Fibroblast of pulmonary artery (primary cell): ENCODE measurements at regions not wholly inside any gene's neighbourhood (a gene's known extent, or its start where the extent isn't known, plus 50 kb on each side); places are given as distances from the start of the nearest gene placed in this dataset.

Source experiments
- DNase-seq: peaks from one replicate; pipeline ENCODE4 v3.0.0-alpha.2; 2010; ENCODE audit warnings: low read depth
- H3K4me3 ChIP-seq: replicated peaks from 2 replicates; pipeline ENCODE4 v1.5.1; 2011; ENCODE audit warnings: low read depth, mild to moderate bottlenecking, control low read depth, low read length, moderate library complexity
- TF ChIP-seq, protein P1 (sequence below): IDR thresholded peaks from 2 replicates; pipeline ENCODE4 v1.5.1; 2011; ENCODE audit warnings: mild to moderate bottlenecking, control low read depth, low read length, inconsistent platforms; ENCODE audit errors: missing control alignments

GRCh38 chr4:1493540-1494287 lies 87.5 kb upstream of the NKX1-1 start:
- H3K4me3 ChIP-seq: no peak overlapping the region
- no peak for DNase-seq
- TF ChIP-seq, protein P1, sequence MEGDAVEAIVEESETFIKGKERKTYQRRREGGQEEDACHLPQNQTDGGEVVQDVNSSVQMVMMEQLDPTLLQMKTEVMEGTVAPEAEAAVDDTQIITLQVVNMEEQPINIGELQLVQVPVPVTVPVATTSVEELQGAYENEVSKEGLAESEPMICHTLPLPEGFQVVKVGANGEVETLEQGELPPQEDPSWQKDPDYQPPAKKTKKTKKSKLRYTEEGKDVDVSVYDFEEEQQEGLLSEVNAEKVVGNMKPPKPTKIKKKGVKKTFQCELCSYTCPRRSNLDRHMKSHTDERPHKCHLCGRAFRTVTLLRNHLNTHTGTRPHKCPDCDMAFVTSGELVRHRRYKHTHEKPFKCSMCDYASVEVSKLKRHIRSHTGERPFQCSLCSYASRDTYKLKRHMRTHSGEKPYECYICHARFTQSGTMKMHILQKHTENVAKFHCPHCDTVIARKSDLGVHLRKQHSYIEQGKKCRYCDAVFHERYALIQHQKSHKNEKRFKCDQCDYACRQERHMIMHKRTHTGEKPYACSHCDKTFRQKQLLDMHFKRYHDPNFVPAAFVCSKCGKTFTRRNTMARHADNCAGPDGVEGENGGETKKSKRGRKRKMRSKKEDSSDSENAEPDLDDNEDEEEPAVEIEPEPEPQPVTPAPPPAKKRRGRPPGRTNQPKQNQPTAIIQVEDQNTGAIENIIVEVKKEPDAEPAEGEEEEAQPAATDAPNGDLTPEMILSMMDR: no peak

DNA sequence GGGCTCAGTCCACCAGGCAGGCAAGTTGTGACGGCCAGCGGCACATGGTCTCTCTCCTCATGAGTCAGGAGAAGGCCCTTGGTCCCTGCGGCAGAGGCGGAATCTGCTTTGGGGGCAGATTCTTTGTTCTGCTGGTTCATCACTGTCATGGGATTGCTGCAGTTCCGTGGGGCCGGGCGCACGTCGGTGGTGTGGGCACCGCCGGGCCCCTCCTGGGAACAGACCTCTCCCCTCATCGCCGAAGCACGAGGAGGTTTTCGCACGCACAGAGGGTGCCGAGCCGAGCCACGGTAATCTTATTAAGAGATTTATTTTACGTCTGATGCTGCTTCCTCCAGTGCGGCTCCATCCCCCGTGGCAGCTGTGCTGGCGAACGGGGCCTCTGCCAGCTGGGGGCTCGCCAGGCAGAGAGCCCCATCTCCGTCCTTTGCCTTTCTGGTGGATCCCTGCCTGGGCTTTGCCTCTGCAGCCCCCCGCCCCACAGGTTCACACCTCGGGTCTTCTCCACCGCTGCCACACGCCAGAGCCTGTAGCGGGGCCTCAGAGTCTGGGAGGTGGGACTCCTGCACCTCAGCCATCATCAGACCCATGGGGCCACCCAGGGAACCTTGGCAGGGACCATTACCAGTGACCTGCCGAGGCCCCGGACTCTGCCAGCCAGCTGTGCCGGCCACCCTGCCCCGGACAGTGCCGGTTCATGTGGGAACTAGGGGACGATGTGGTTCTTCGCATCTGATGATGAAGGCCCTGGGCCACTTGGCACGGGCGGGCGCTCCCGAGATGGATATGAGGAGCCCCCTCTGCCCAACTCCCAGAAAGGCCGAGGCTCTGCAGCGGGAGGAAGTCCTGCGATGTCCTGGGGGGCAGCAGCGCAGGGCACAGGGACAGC lies 86.7 kb upstream of the NKX1-1 start:
- DNase-seq: no peak
- no peak overlapping the region for H3K4me3 ChIP-seq
- TF ChIP-seq, protein P1: no peak

DNA sequence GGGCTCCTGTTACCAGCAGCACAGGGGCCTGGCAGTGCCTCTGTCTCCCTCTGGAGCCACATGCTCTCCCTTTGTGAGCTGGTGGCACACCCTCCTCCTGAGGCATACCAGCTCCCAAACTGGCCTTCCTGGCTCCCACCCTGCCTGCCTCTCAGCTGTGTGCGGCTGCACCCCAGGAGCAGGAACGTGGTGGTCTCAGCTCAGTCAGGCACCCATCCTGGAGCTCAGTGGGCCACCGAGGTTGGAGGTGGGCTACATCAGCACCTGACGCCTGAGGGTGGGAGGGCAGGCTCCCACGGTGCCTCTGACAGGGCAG lies 85.9 kb upstream of the NKX1-1 start:
- TF ChIP-seq, protein P1: no peak
- no peak overlapping the region for H3K4me3 ChIP-seq
- DNase-seq: no peak

DNA sequence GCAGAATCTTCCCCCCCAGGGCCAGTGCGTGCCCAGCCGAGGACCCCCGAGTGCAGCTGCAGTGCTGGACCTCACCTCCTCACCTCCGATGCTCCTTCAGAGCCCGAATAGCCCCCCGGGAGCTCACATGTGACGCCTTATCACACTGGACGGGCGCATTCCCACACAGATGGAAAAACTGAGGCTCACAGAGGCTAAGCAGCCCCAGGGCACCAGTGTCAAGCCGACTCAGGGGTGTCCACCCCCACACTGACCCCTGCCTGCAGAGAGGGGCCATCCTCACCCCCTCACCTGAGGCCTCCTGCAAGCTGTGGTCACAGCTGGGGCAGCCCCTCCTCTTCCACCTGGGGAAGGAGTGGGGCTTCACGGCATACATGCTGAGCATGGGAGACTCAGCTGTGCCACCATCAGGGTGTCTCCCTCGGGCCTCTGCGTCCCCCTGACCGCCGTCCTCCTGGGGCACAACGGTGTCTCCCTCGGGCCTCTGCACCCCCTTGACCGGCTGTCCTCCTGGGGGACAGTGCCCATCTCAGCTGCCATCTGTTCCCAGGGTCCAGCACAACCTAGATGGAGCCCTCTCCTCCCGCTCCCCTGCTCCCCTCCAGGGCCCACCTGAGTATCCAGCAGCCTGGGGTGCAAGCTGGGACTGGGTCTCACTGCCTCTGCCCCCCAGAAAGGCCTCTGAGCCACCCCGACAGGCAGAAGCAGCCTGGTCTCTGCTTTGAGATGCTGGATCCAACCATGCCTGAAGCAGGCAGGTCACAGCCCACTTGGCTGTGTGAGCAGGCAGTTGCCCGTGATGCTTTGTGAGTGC lies 85.3 kb upstream of the NKX1-1 start:
- TF ChIP-seq, protein P1: no peak
- no peak overlapping the region for H3K4me3 ChIP-seq
- DNase-seq: no peak

DNA sequence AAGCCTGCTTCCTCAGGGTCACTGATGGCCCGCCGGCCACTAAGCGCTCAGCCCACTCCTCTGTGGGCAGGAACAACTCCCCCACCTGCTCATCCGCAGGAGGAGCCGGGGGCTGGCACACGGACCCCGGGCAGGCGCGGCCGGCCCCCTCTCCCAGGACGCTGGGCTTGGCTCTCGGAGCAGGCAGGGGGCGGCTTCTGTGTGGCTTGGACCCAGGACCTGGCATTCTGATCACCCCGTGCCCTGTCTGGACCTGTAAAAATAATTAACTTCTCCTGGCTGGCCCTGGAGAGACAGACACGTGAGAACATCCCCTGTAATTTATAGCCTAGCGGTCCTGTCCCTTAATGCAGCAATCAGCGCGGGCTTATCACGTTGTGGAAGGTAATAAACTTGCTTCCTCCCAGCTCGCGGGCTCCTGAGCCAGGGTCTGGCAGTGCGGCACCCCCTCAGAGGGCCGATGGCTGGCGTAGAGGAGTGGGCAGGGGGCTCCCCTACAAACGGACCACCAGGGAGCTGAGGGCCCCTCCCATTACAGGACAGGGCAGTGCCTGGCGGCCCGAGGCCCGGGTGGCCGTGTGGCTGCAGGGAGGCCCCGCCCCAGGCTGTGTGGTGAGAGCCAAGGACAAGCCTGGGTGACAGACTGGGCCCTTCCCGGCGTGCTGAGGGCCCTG lies 84.5 kb upstream of the NKX1-1 start:
- TF ChIP-seq, protein P1: no peak
- no peak for DNase-seq

GRCh38 chr4:1490011-1490653 lies 83.9 kb upstream of the NKX1-1 start:
- TF ChIP-seq, protein P1: no peak
- DNase-seq: no peak
- H3K4me3 ChIP-seq: no peak overlapping the region

More for the DNA sequence above, 84.5 kb upstream of the NKX1-1 start:
- no peak overlapping the region for H3K4me3 ChIP-seq
